A673 (cell line): ENCODE measurements at regions not wholly inside any gene's neighbourhood (a gene's known extent, or its start where the extent isn't known, plus 50 kb on each side); places are given as distances from the start of the nearest gene placed in this dataset.

ENCODE experiments used
- BruUV-seq: library from RNA; stranded (reverse); fragments of 400-500 nt; replicated peaks from 2 replicates; lab custom pipeline; 2021; lab: Mats Ljungman, UMichigan
- CTCF ChIA-PET: fragments of 300-600 bp; sonication (Branson Sonifier 250); formaldehyde crosslinking; loops from one replicate; lab custom pipeline; 2022; ENCODE audit warnings: antibody characterized with exemption; lab: Charles Lee
- POLR2A ChIA-PET: fragments of 300-600 bp; sonication (Branson Sonifier 250); formaldehyde crosslinking; loops from one replicate; lab custom pipeline; 2022; ENCODE audit warnings: antibody characterized with exemption; ENCODE audit not compliant: low non-redundant PET; lab: Charles Lee
- DNase-seq: peaks from one replicate; pipeline ENCODE4 v3.0.0-alpha.2; 2015; ENCODE audit warnings: low spot score
- H3K27ac ChIP-seq: fragments of 200-600 bp; sonication (generic); 2 replicates; pipeline ENCODE4 v1.5.1; 2016; ENCODE audit warnings: mixed run types, low read depth, mild to moderate bottlenecking, mixed read lengths, antibody characterized with exemption, low read length; ENCODE audit not compliant: poor library complexity, severe bottlenecking
- H3K27me3 ChIP-seq: fragments of 200-600 bp; sonication (generic); replicated peaks from 2 replicates; pipeline ENCODE4 v1.6.1; 2017; ENCODE audit warnings: mixed run types, low read depth, mild to moderate bottlenecking, mixed read lengths, antibody characterized with exemption, low read length; ENCODE audit not compliant: insufficient read depth, poor library complexity
- H3K36me3 ChIP-seq: fragments of 200-600 bp; sonication (generic); 2 replicates; pipeline ENCODE4 v1.6.1; 2016; ENCODE audit warnings: mixed run types, mild to moderate bottlenecking, mixed read lengths, antibody characterized with exemption, low read length; ENCODE audit not compliant: insufficient read depth, poor library complexity, severe bottlenecking
- H3K4me1 ChIP-seq: fragments of 200-600 bp; sonication (generic); 2 replicates; pipeline ENCODE4 v1.6.1; 2017; ENCODE audit warnings: mixed run types, mild to moderate bottlenecking, mixed read lengths, antibody characterized with exemption, low read length; ENCODE audit not compliant: insufficient read depth, poor library complexity, severe bottlenecking
- H3K4me3 ChIP-seq: fragments of 200-600 bp; sonication (generic); 2 replicates; pipeline ENCODE4 v1.5.1; 2016; ENCODE audit warnings: low read depth, mixed run types, mild to moderate bottlenecking, mixed read lengths, low read length; ENCODE audit not compliant: poor library complexity, severe bottlenecking
- H3K9me3 ChIP-seq: fragments of 200-600 bp; sonication (generic); 2 replicates; pipeline ENCODE4 v1.6.1; 2016; ENCODE audit warnings: mixed run types, low read depth, mild to moderate bottlenecking, mixed read lengths, antibody characterized with exemption, low read length; ENCODE audit not compliant: poor library complexity, severe bottlenecking
- CTCF ChIP-seq: fragments of 300-800, 200-600 bp; sonication (generic); conservative IDR thresholded peaks from 2 replicates; pipeline ENCODE4 v1.5.1; 2017; ENCODE audit warnings: low read depth, mild to moderate bottlenecking, antibody characterized with exemption, low read length, moderate library complexity, mixed read lengths
- EZH2 ChIP-seq: fragments of 200-600 bp; sonication (generic); IDR thresholded peaks from 2 replicates; pipeline ENCODE4 v1.6.1; 2017; ENCODE audit warnings: borderline replicate concordance, low read depth, mild to moderate bottlenecking, mixed read lengths, antibody characterized with exemption, low read length; ENCODE audit not compliant: poor library complexity, severe bottlenecking
- intact Hi-C: fragments of 100-400 bp; cut with micrococcal nuclease; formaldehyde crosslinking; loops from one replicate; pipeline ENCODE4 v1.10.0; 2022; ENCODE audit not compliant: unreplicated experiment

GRCh38 chr10:43822631-43823580 is 174.2 kb upstream of the ZNF32 start:
- TF ChIP-seq EZH2 (no peak), CTCF (no peak)
- Histone ChIP-seq H3K27ac (no peak overlapping the region), H3K36me3 (no peaks in the 10 kb centered on the region), H3K27me3 (no peaks in the 10 kb centered on the region), H3K4me1 (no peaks in the 10 kb centered on the region), H3K4me3 (no peak overlapping the region), H3K9me3 (no peaks in the 10 kb centered on the region)
- intact Hi-C loops, result no loop called here
- ChIA-PET POLR2A (no interaction called here), CTCF (no interaction called here)
- BruUV-seq, result no TSS peak
- DNase-seq, result no peak

- Histone ChIP-seq H3K4me1 (no peaks in the 10 kb centered on the region), H3K9me3 (no peaks in the 10 kb centered on the region), H3K27ac (no peak overlapping the region), H3K27me3 (no peaks in the 10 kb centered on the region), H3K4me3 (no peak overlapping the region), H3K36me3 (no peaks in the 10 kb centered on the region)
- no TSS peak for BruUV-seq
- intact Hi-C loops, result no loop called here
- TF ChIP-seq CTCF, result no peak
- no peak for TF ChIP-seq EZH2
- no peak for DNase-seq
- POLR2A ChIA-PET, result no interaction called here
- CTCF ChIA-PET, result no interaction called here
Observed at GRCh38 chr10:43821103-43821502, 172.4 kb upstream of the ZNF32 start.

- ChIA-PET CTCF (no interaction called here), POLR2A (no interaction called here)
- Histone ChIP-seq H3K27ac (no peak overlapping the region), H3K36me3 (no peaks in the 10 kb centered on the region), H3K4me3 (no peak overlapping the region), H3K9me3 (no peaks in the 10 kb centered on the region), H3K27me3 (no peaks in the 10 kb centered on the region), H3K4me1 (no peaks in the 10 kb centered on the region)
- intact Hi-C loops, result no loop called here
- DNase-seq, result no peak
- TF ChIP-seq EZH2, result no peak
- TF ChIP-seq CTCF, result no peak
- no TSS peak for BruUV-seq
Observed at GRCh38 chr10:43820663-43821062, 172.0 kb upstream of the ZNF32 start.
